ENCODE measurements at regions not wholly inside any gene's neighbourhood (a gene's known extent, or its start where the extent isn't known, plus 50 kb on each side); places are given as distances from the start of the nearest gene placed in this dataset.

DNA sequence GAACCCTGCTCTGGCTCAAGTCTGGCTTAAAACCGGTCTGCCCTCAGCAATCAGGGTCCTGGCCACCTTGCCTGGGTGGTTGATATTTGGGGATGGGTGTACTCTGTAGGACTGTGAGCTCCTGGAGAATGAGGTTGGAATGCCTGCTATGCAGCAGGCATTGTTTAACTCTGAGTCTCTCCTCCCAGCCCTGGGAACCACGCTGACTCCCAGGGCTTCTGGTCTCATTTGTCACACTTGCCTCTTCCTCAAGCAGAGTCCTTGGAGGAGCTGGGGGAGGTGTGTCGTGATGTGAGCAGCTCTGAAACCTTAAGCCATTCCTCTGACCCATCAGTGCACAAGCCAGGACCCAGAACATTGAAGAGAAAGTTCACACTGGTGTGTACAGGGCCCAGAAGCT, 340.1 kb downstream of the MN1 start:
- peak overlapping the region; percentile 84 for H2BK12ac ChIP-seq (ENCODE audit: low read depth, low read length)
- H4K8ac ChIP-seq (ENCODE audit: extremely low read depth, insufficient read depth, low read length): no peak overlapping the region
- H4K20me1 ChIP-seq (replicated peaks in 1 of 2; ENCODE audit: control insufficient read depth in 1 of 2, insufficient read depth in 2 of 2, low read length in 2 of 2): no peaks in the 10 kb centered on the region
- H3K79me2 ChIP-seq (ENCODE audit: control insufficient read depth in 1 of 2, insufficient read depth in 2 of 2, low read length in 2 of 2): no peaks in the 10 kb centered on the region
- 16% methylated on average over 3 of the region's 3 CpGs; no CpG with 5 or more reads in 1 of the 2 experiments for WGBS, 2 experiments (ENCODE audit: extremely low coverage in 1 of 2, insufficient coverage in 1 of 2, insufficient read length in 1 of 2, insufficient replicate concordance in 2 of 2, low coverage in 1 of 2, low lambda C conversion rate in 2 of 2, missing lambda C conversion rate in 1 of 2)
- CTCF ChIA-PET (ENCODE audit: partially characterized antibody): interaction anchor here (1.1 to 1.7 kb wide), 4 partner anchors 13 to 42 kb away, joined by 4 to 8 read pairs (median 4); no protein-coding TSS in a partner anchor
- H2BK20ac ChIP-seq (ENCODE audit: low read length): peak overlapping the region; percentile 92; the same call in 1 of the 2 replicates
- H2BK120ac ChIP-seq (replicated peaks; ENCODE audit: low read depth, low read length): peak overlapping the region; percentile 87
- 0 out of 2 replicates have a peak, but pooled peaks cover 2% of the 10 kb centered on the region for H3K23me2 ChIP-seq (ENCODE audit: low read depth, low read length)
- H3K14ac ChIP-seq (ENCODE audit: insufficient read length): no peak overlapping the region
- H3K36me3 ChIP-seq (ENCODE audit: control insufficient read depth in 2 of 4, insufficient read depth in 4 of 4, low read length in 3 of 4): no peaks in the 10 kb centered on the region
- no peaks in the 10 kb centered on the region; a peak in 1 of 7 replicates for H3K27me3 ChIP-seq (replicated peaks in 1 of 4; ENCODE audit: control insufficient read depth in 3 of 4, extremely low read depth in 1 of 4, insufficient read depth in 3 of 4, low read length in 3 of 4)
- no peaks in the 10 kb centered on the region for H3K9me3 ChIP-seq (ENCODE audit: insufficient read depth in 2 of 2, low read depth in 1 of 2, low read length in 1 of 2)
- no peak overlapping the region for H3K9ac ChIP-seq (replicated peaks in 1 of 4; ENCODE audit: extremely low read depth in 1 of 4, low read depth in 3 of 4, low read length in 3 of 4)
- H3K4me3 ChIP-seq (ENCODE audit: extremely low read depth in 1 of 4, insufficient read depth in 2 of 4, low read depth in 3 of 4, low read length in 4 of 4): no peak overlapping the region
- H3K4me1 ChIP-seq (replicated peaks in 1 of 4; ENCODE audit: control insufficient read depth in 3 of 4, insufficient read depth in 4 of 4, low read length in 3 of 4): peaks cover 0 to 25% (median 14%) of the 10 kb centered on the region in 4 experiments; a peak in 5 of 7 replicates
- no peak overlapping the region for H3K27ac ChIP-seq (ENCODE audit: low read depth, low read length)
- H4K91ac ChIP-seq (replicated peaks; ENCODE audit: insufficient read length, low read length): peak overlapping the region; percentile 30
- peak in 1 of 2 experiments; percentile 75 for DNase-seq (ENCODE audit: low read depth in 1 of 2, low spot score in 2 of 2)
- FAIRE-seq: peak; percentile 93
- H4K5ac ChIP-seq (ENCODE audit: insufficient read length, low read depth, low read length): no peak overlapping the region
- 0 out of 2 replicates have a peak overlapping the region, but pooled peaks have one; percentile 4 for H2AFZ ChIP-seq (ENCODE audit: low read length)
- peak overlapping the region; percentile 10 to 39; a peak in 3 of 4 replicates for H3K4me2 ChIP-seq (ENCODE audit: insufficient read depth in 1 of 2, low read depth in 2 of 2, low read length in 2 of 2)
- H3K56ac ChIP-seq (replicated peaks; ENCODE audit: insufficient read length, low read depth, low read length): no peak overlapping the region
- H3K18ac ChIP-seq (ENCODE audit: extremely low read depth, low read length): peak overlapping the region; percentile 4; the same call in 1 of the 2 replicates
- H3K79me1 ChIP-seq (ENCODE audit: low read depth, low read length): no peaks in the 10 kb centered on the region
- H3K23ac ChIP-seq (ENCODE audit: insufficient read length): no peak overlapping the region
- H2BK5ac ChIP-seq (ENCODE audit: low read depth, low read length): peak overlapping the region; percentile 90
- H2AK5ac ChIP-seq (ENCODE audit: low read depth, low read length): peak overlapping the region; percentile 95
- H2BK15ac ChIP-seq (ENCODE audit: low read length): no peak overlapping the region
- no peak overlapping the region for H3K4ac ChIP-seq (replicated peaks; ENCODE audit: insufficient read length, low read depth, low read length)
- POLR2A ChIA-PET (ENCODE audit: partially characterized antibody): interaction anchor here (0.7 to 1.6 kb wide), 4 partner anchors 13 to 45 kb away, joined by 3 to 6 read pairs (median 4); no protein-coding TSS in a partner anchor
- TF ChIP-seq NRF1 (IDR thresholded peaks at IDR 0.05; ENCODE audit: low read depth, low read length) (no peak), POLR2AphosphoS5 (IDR thresholded peaks at IDR 0.05; ENCODE audit: low read depth, low read length) (no peak), KDM5A (IDR thresholded peaks at IDR 0.05; ENCODE audit: low read length) (no peak), SP2 (IDR thresholded peaks at IDR 0.05; ENCODE audit: low read length) (no peak), YY1 (IDR thresholded peaks at IDR 0.05; ENCODE audit: low read depth, low read length) (peak; percentile 36; the same call in 1 of the 2 replicates), SIRT6 (IDR thresholded peaks at IDR 0.05; ENCODE audit: low read length) (no peak), RFX5 (IDR thresholded peaks at IDR 0.05; ENCODE audit: borderline replicate concordance, low read depth, low read length) (no peak), NANOG (IDR thresholded peaks at IDR 0.05; ENCODE audit: insufficient read depth, low read depth, low read length, poor library complexity, severe bottlenecking) (no peak), RAD21 (IDR thresholded peaks at IDR 0.05 in 1 of 2, conservative IDR thresholded peaks at IDR 0.05 in 1 of 2; ENCODE audit: low read depth in 2 of 2, low read length in 2 of 2) (peak in 1 of 2 experiments; percentile 17; a peak in 2 of 4 replicates), SP1 (IDR thresholded peaks at IDR 0.05; ENCODE audit: low read depth, low read length) (peak; percentile 78), ZNF274 (IDR thresholded peaks at IDR 0.05; ENCODE audit: borderline replicate concordance, extremely low read depth, low read length) (no peak)
- TF ChIP-seq, protein P1, sequence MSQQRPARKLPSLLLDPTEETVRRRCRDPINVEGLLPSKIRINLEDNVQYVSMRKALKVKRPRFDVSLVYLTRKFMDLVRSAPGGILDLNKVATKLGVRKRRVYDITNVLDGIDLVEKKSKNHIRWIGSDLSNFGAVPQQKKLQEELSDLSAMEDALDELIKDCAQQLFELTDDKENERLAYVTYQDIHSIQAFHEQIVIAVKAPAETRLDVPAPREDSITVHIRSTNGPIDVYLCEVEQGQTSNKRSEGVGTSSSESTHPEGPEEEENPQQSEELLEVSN (IDR thresholded peaks at IDR 0.05): no peak
- TF ChIP-seq, protein P2, sequence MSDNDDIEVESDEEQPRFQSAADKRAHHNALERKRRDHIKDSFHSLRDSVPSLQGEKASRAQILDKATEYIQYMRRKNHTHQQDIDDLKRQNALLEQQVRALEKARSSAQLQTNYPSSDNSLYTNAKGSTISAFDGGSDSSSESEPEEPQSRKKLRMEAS (IDR thresholded peaks at IDR 0.05): 0 out of 2 replicates have a peak, but pooled peaks have one; percentile 25

Measured in H1 (cell line).